Activated T-helper 2 cell treated with anti-CD3 and anti-CD28 coated beads, Interferon-gamma antibody, Interleukin-2, Interleukin-4, amounts not matched to agents 10 μg/mL and 5 μg/mL and 100 μg/mL, durations not matched to agents 14 hours and 24 hours and 36 hours (primary cell): ENCODE measurements at regions not wholly inside any gene's neighbourhood (a gene's known extent, or its start where the extent isn't known, plus 50 kb on each side); places are given as distances from the start of the nearest gene placed in this dataset.

Experiments
- DNase-seq: peaks from one replicate; pipeline ENCODE4 v3.0.0; 2021; ENCODE audit warnings: low spot score
- H3K27ac Mint-ChIP-seq: one replicate; pipeline ENCODE4 v1.8.0; 2021; ENCODE audit warnings: mixed read lengths
- H3K27me3 Mint-ChIP-seq: one replicate; pipeline ENCODE4 v1.8.0; 2021; ENCODE audit warnings: low read depth, mixed read lengths
- H3K36me3 Mint-ChIP-seq: one replicate; pipeline ENCODE4 v1.8.0; 2021; ENCODE audit warnings: low read depth, mixed read lengths
- H3K4me1 Mint-ChIP-seq: one replicate; pipeline ENCODE4 v1.8.0; 2021; ENCODE audit warnings: low read depth, mixed read lengths
- H3K4me3 Mint-ChIP-seq: one replicate; pipeline ENCODE4 v1.8.0; 2021; ENCODE audit warnings: low read depth, mild to moderate bottlenecking, moderate library complexity, mixed read lengths
- H3K9me3 Mint-ChIP-seq: one replicate; pipeline ENCODE4 v1.8.0; 2021; ENCODE audit warnings: mixed read lengths
- intact Hi-C: fragments of 100-400 bp; cut with micrococcal nuclease; formaldehyde crosslinking; loops from one replicate; pipeline ENCODE4 v1.15.1; 2023

GRCh38 chr7:41162612-41163011, 540.3 kb downstream of the INHBA start:
- intact Hi-C loops, result no loop called here
- H3K27me3 Mint-ChIP-seq, result no peaks in the 10 kb centered on the region

GRCh38 chr7:41161041-41161587, 541.8 kb downstream of the INHBA start:
- Mint-ChIP-seq H3K27ac (no peak overlapping the region), H3K4me3 (no peak overlapping the region), H3K27me3 (no peaks in the 10 kb centered on the region), H3K36me3 (no peaks in the 10 kb centered on the region), H3K4me1 (no peaks in the 10 kb centered on the region), H3K9me3 (peaks cover 4% of the 10 kb centered on the region)
- intact Hi-C loops, result no loop called here
- no peak for DNase-seq

More at GRCh38 chr7:41162612-41163011, 540.3 kb downstream of the INHBA start:
- H3K36me3 Mint-ChIP-seq, result no peaks in the 10 kb centered on the region
- DNase-seq, result no peak
- no peak overlapping the region for H3K27ac Mint-ChIP-seq
- H3K4me1 Mint-ChIP-seq, result no peaks in the 10 kb centered on the region
- peaks cover 4% of the 10 kb centered on the region for H3K9me3 Mint-ChIP-seq
- H3K4me3 Mint-ChIP-seq, result no peak overlapping the region

GRCh38 chr7:41156268-41156667, 546.6 kb downstream of the INHBA start:
- Mint-ChIP-seq H3K9me3 (peaks cover 3% of the 10 kb centered on the region), H3K36me3 (no peaks in the 10 kb centered on the region), H3K4me3 (no peak overlapping the region), H3K27me3 (no peaks in the 10 kb centered on the region), H3K4me1 (no peaks in the 10 kb centered on the region), H3K27ac (no peak overlapping the region)
- intact Hi-C loops, result no loop called here
- DNase-seq, result no peak

GRCh38 chr7:41153268-41153667, 549.6 kb downstream of the INHBA start:
- H3K4me3 Mint-ChIP-seq, result no peak overlapping the region
- H3K4me1 Mint-ChIP-seq, result no peaks in the 10 kb centered on the region
- H3K27ac Mint-ChIP-seq, result no peak overlapping the region
- intact Hi-C loops, result no loop called here
- DNase-seq, result no peak
- no peaks in the 10 kb centered on the region for H3K36me3 Mint-ChIP-seq
- H3K9me3 Mint-ChIP-seq, result peaks cover 4% of the 10 kb centered on the region
- H3K27me3 Mint-ChIP-seq, result no peaks in the 10 kb centered on the region

- Mint-ChIP-seq H3K4me3 (no peak overlapping the region), H3K36me3 (no peaks in the 10 kb centered on the region), H3K9me3 (peaks cover 4% of the 10 kb centered on the region), H3K27me3 (no peaks in the 10 kb centered on the region), H3K4me1 (no peaks in the 10 kb centered on the region), H3K27ac (no peak overlapping the region)
- intact Hi-C loops, result no loop called here
- DNase-seq, result no peak
Measured at GRCh38 chr7:41152179-41152678, 550.7 kb downstream of the INHBA start.

GRCh38 chr7:41149576-41149975, 553.3 kb downstream of the INHBA start:
- Mint-ChIP-seq H3K27me3 (no peaks in the 10 kb centered on the region), H3K9me3 (peaks cover 4% of the 10 kb centered on the region), H3K4me1 (no peaks in the 10 kb centered on the region), H3K27ac (no peak overlapping the region), H3K36me3 (no peaks in the 10 kb centered on the region), H3K4me3 (no peak overlapping the region)
- no peak for DNase-seq
- intact Hi-C loops, result no loop called here

- H3K4me3 Mint-ChIP-seq, result no peak overlapping the region
- intact Hi-C loops, result no loop called here
- H3K27me3 Mint-ChIP-seq, result no peaks in the 10 kb centered on the region
- peaks cover 4% of the 10 kb centered on the region for H3K9me3 Mint-ChIP-seq
- no peak overlapping the region for H3K27ac Mint-ChIP-seq
- no peak for DNase-seq
- no peaks in the 10 kb centered on the region for H3K4me1 Mint-ChIP-seq
- H3K36me3 Mint-ChIP-seq, result no peaks in the 10 kb centered on the region
Measured at GRCh38 chr7:41148521-41148951, 554.4 kb downstream of the INHBA start.

- H3K27ac Mint-ChIP-seq, result no peak overlapping the region
Measured at GRCh38 chr7:41147606-41148485, 555.0 kb downstream of the INHBA start.

GRCh38 chr7:41146429-41146828, 556.5 kb downstream of the INHBA start:
- Mint-ChIP-seq H3K27ac (no peak overlapping the region), H3K36me3 (no peaks in the 10 kb centered on the region), H3K27me3 (no peaks in the 10 kb centered on the region), H3K4me3 (no peak overlapping the region), H3K4me1 (no peaks in the 10 kb centered on the region), H3K9me3 (peaks cover 4% of the 10 kb centered on the region)
- intact Hi-C loops, result no loop called here
- no peak for DNase-seq

More at GRCh38 chr7:41147606-41148485, 555.0 kb downstream of the INHBA start:
- Mint-ChIP-seq H3K9me3 (peaks cover 4% of the 10 kb centered on the region), H3K27me3 (no peaks in the 10 kb centered on the region), H3K36me3 (no peaks in the 10 kb centered on the region), H3K4me1 (no peaks in the 10 kb centered on the region), H3K4me3 (no peak overlapping the region)
- intact Hi-C loops, result no loop called here
- no peak for DNase-seq

- no peak for DNase-seq
- intact Hi-C loops, result no loop called here
- H3K36me3 Mint-ChIP-seq, result no peaks in the 10 kb centered on the region
- H3K9me3 Mint-ChIP-seq, result peaks cover 4% of the 10 kb centered on the region
- no peaks in the 10 kb centered on the region for H3K27me3 Mint-ChIP-seq
- no peaks in the 10 kb centered on the region for H3K4me1 Mint-ChIP-seq
- H3K27ac Mint-ChIP-seq, result no peak overlapping the region
- H3K4me3 Mint-ChIP-seq, result no peak overlapping the region
Measured at GRCh38 chr7:41145656-41146055, 557.2 kb downstream of the INHBA start.

GRCh38 chr7:41142904-41143473, 559.9 kb downstream of the INHBA start:
- no peaks in the 10 kb centered on the region for H3K27me3 Mint-ChIP-seq
- no peak for DNase-seq
- H3K4me3 Mint-ChIP-seq, result no peak overlapping the region
- H3K27ac Mint-ChIP-seq, result no peak overlapping the region
- intact Hi-C loops, result no loop called here
- H3K9me3 Mint-ChIP-seq, result no peaks in the 10 kb centered on the region
- no peaks in the 10 kb centered on the region for H3K4me1 Mint-ChIP-seq
- no peaks in the 10 kb centered on the region for H3K36me3 Mint-ChIP-seq

GRCh38 chr7:41139789-41140188, 563.1 kb downstream of the INHBA start:
- H3K4me3 Mint-ChIP-seq, result no peak overlapping the region
- H3K4me1 Mint-ChIP-seq, result no peaks in the 10 kb centered on the region
- no peaks in the 10 kb centered on the region for H3K9me3 Mint-ChIP-seq
- H3K27me3 Mint-ChIP-seq, result no peaks in the 10 kb centered on the region
- H3K36me3 Mint-ChIP-seq, result no peaks in the 10 kb centered on the region
- H3K27ac Mint-ChIP-seq, result no peak overlapping the region
- DNase-seq, result no peak
- intact Hi-C loops, result loop anchor here (10.0 kb wide), 1 partner anchor 55 kb away; no protein-coding TSS in a partner anchor

- Mint-ChIP-seq H3K27ac (no peak overlapping the region), H3K9me3 (no peaks in the 10 kb centered on the region), H3K4me1 (no peaks in the 10 kb centered on the region), H3K27me3 (no peaks in the 10 kb centered on the region), H3K36me3 (no peaks in the 10 kb centered on the region), H3K4me3 (no peak overlapping the region)
- intact Hi-C loops, result loop anchor here (10.0 kb wide), 1 partner anchor 58 kb away; no protein-coding TSS in a partner anchor
- DNase-seq, result no peak
Measured at GRCh38 chr7:41136551-41136950, 566.3 kb downstream of the INHBA start.
